ENCODE measurements at regions not wholly inside any gene's neighbourhood (a gene's known extent, or its start where the extent isn't known, plus 50 kb on each side); places are given as distances from the start of the nearest gene placed in this dataset.
"Not testable (repeated sequence)": the region's sequence is repeated elsewhere in the genome, so short reads cannot be mapped to it uniquely, and the experiment has no call there.

- TF ChIP-seq CTCF (IDR thresholded peaks at IDR 0.05; ENCODE audit: low read depth, low read length, missing control alignments), result no peak
- no peak overlapping the region for H3K4me3 ChIP-seq (ENCODE audit: low read depth, low read length)
- no peak for DNase-seq (ENCODE audit: low read depth)
Measured at GRCh38 chr7:152924238-152924637, 164.7 kb downstream of the ACTR3B start.

- no peak for DNase-seq (ENCODE audit: low read depth)
- H3K4me3 ChIP-seq (ENCODE audit: low read depth, low read length), result no peak overlapping the region
- no peak for TF ChIP-seq CTCF (IDR thresholded peaks at IDR 0.05; ENCODE audit: low read depth, low read length, missing control alignments)
Measured at GRCh38 chr7:152924826-152925411, 165.4 kb downstream of the ACTR3B start.

GRCh38 chr7:152925412-152926147 is 166.0 kb downstream of the ACTR3B start:
- no peak overlapping the region for H3K4me3 ChIP-seq (ENCODE audit: low read depth, low read length)
- no peak for DNase-seq (ENCODE audit: low read depth)
- TF ChIP-seq CTCF (IDR thresholded peaks at IDR 0.05; ENCODE audit: low read depth, low read length, missing control alignments), result no peak

- TF ChIP-seq CTCF (IDR thresholded peaks at IDR 0.05; ENCODE audit: low read depth, low read length, missing control alignments), result no peak
- H3K4me3 ChIP-seq (ENCODE audit: low read depth, low read length), result no peak overlapping the region
- no peak for DNase-seq (ENCODE audit: low read depth)
Measured at GRCh38 chr7:152931633-152932032, 172.1 kb downstream of the ACTR3B start.

- no peak overlapping the region for H3K4me3 ChIP-seq (ENCODE audit: low read depth, low read length)
- no peak for TF ChIP-seq CTCF (IDR thresholded peaks at IDR 0.05; ENCODE audit: low read depth, low read length, missing control alignments)
- DNase-seq (ENCODE audit: low read depth), result no peak
Measured at GRCh38 chr7:152937282-152937681, 177.7 kb downstream of the ACTR3B start.

- not testable (repeated sequence) for DNase-seq (ENCODE audit: low read depth); H3K4me3 ChIP-seq (ENCODE audit: low read depth, low read length)
Measured at GRCh38 chr7:152946616-152947015, 187.1 kb downstream of the ACTR3B start.

GRCh38 chr7:152947686-152948085 is 188.1 kb downstream of the ACTR3B start:
- DNase-seq (ENCODE audit: low read depth), result no peak
- TF ChIP-seq CTCF (IDR thresholded peaks at IDR 0.05; ENCODE audit: low read depth, low read length, missing control alignments), result no peak
- no peak overlapping the region for H3K4me3 ChIP-seq (ENCODE audit: low read depth, low read length)
